HG03558 (cell line): ENCODE measurements at regions not wholly inside any gene's neighbourhood (a gene's known extent, or its start where the extent isn't known, plus 50 kb on each side); places are given as distances from the start of the nearest gene placed in this dataset.
"Not testable (repeated sequence)": the region's sequence is repeated elsewhere in the genome, so short reads cannot be mapped to it uniquely, and the experiment has no call there.

Experiments
- ATAC-seq: cut with Tn5 transposase; IDR thresholded peaks from one replicate; pipeline ENCODE4 v1.9.1; 2021; ENCODE audit warnings: moderate number of reproducible peaks; ENCODE audit not compliant: unreplicated experiment; ENCODE audit errors: extremely low read depth

DNA sequence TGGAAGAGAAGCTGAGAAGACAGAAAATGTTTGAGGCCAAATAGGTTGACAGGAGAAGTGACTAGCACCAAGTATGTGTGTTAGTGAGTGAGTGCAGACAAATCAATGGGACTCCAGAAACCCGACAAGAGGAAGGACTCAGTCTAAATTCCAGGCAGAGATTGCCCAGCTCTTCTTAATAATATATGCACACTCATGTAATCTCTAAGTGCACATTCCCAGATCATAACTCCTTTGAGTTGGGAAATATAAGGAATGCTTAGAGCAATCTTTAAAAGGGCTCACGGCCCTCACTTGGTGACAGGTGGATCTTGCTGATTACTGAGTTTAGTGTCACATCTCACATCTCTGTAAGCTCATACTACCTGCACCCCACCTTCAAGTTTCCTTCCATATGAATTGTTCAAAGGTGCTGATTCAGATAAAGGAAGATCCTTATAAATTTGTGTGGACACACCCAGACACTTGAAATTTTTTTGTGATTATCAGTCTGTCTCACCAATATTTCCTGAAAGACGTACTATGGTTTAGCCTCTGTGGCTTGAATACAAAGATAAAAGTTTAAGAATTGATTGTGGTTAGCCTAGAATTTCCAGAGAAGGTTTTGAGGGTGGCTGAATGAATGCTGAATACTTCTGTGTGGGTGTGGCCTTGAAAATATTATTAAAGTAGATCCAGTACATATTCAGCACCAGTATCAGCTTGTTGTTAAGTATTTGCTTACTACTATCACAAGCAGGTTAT is 205.1 kb upstream of the UGT8 start:
- no peak for ATAC-seq

DNA sequence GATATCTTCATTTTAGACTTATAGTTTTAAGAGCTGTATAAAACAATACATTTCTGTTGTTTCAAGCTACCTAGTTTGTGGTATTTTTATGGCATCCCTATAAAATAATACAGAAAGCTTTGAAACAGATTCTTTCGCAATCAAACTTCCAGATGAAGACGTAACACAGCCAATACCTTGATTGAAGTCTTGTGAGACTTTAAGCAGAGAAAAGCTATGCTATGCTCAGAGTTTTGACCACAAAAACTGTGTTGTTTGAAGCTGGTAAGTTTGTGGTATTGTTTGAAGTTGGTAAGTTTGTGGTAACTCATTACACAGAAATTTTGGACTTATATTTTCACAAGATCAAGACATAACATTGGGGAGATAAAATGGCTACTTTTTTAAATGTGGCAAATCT is 201.8 kb upstream of the UGT8 start:
- ATAC-seq: no peak

DNA sequence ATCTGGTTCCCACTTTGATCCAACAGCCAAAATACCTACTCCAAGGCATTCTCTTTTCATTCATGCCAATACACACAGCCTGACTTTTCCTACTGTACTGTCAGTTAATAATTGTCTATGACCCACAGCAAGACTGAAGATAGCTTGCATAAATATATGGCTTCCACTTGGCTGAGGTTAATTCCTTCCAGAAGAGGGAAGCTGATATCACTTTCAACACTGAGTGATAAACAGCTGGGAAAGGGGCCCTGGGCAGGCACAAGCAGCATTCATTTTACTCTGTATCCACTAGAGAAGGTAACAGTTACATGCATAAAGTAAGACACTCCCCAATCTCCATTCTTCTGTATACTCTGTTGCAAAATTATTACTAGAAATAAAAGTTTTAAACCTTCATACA is 200.2 kb upstream of the UGT8 start:
- ATAC-seq: no peak

DNA sequence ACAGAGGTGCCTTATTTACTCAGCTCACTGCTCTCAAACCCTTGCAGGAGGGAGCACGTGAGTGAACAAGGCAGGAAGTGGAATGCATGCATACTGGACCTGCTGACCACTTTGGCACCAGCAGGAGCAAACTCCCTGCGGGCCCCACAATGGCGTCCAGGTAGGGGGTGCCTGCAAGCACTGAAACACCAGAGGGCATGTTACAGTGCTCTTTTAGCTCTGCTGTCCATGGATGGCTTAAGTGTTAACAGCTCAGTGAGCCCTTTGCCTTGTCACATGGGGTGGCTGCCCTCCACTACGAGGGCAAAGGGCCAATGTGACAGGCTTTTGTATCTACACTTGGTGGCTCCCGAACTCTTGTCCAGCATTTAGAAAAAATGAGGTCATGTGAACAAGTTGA is 199.5 kb upstream of the UGT8 start:
- no peak for ATAC-seq

DNA sequence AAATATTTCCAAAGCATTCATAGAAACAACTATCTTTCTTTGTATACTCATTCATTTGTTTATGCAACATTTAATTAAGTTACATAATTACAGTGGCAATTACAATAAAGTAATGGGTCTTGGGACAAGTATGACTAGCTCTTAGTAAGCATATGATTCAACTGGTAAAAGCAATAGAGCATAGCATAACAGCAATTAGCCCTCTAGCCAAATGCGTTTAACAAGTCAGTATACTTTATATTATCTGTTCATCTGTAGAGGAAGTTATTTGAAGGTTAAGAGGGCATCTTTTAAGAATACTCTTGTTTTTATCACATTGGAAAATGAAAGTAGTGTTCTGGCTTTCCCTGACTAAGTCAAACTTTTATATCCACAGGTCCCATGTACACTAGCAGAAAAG is 198.1 kb upstream of the UGT8 start:
- ATAC-seq: no peak

DNA sequence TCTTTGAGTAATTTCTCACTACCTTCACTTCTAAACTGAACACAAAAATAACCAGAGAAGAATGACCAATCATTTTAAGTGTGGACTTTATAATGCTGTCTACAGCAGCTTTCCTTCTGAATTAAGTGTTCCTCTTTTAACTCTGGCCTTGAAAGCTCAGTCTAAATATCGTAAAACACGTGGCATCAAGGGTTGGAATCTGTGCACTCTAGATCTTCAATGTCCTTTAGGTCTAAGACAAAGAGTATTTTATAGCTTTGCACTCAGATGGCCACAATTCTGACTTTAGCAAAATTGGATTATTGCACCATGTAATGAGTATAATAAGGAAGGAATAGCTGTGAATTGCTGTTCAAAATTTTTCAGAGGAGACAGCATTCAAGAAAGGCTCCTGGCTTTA is 197.1 kb upstream of the UGT8 start:
- ATAC-seq: no peak

DNA sequence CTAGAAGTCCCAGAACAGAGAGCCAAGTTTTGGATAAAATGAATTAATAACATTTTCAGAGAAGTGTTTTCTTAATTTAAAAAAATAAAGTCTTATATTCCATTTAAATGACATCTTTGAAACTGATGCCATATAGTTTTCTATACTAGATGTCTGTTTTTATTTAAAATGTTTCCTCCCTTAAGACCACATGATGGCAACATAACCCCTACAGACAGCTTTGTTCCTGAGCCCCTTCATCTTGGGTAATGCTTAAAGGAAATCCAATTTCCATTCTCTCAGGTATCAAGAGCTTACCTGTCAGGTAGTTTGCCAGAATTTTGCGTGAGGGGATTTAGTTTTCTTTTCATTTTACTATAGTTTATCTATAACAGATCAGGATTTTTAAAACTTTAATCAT is 181.4 kb upstream of the UGT8 start:
- no peak for ATAC-seq

DNA sequence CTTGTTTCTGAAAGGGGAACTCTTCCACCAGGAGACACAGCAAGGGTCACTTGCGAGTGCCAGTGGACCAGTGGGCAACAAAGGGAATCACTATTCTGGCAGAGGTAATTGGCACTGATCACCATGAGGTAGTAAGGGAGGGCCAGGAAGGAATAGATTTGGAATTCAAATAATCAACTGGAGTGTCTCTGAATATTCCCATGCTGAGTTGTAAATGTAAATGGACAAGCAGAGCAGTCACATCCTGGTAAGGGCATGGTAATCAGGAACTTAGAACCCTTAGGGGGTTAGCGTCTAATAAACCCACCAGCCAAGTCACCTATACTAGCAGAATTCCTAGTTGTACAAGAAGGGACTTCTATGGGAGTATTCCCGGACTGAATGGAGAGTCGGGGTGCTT is 178.5 kb upstream of the UGT8 start:
- ATAC-seq: no peak

DNA sequence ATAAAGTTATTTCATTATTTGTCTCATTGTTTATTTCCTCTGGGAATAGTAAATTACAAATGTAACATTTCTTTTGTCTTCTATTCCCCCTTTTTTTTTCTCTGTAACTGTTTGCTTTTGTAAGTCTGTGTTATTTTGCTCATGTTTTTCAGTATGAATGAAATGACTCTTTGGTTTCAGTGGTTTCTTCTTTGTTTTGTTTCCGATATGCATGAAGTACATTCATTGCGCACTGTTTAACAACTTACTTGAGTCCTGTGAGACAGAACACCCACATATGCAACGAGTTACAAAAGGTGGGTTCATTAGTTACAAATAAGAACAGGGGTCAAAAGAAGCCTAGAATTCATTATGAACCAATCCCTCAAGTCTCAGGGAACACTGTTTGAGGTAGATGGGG is 175.0 kb upstream of the UGT8 start:
- peak; percentile 93 for ATAC-seq

DNA sequence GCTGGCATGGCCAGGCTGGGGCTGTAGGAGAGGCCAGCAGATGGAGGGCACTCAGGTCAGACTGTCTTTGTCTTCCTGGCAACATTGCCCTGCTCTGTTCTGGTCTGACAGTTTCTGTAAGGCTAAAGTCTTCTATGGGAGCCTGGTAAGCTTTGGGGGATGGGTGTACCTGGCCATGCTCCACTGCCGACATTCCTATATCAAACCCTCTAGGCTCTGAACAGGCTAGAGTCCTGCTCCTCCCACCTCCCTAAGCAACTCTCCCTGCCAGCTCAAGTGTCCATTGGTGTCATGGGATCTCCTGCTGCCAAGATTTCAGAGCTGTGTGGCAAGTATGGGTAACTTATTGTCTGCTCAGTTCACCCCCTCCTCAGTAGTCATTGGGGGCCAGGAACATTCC is 163.5 kb upstream of the UGT8 start:
- ATAC-seq: no peak

DNA sequence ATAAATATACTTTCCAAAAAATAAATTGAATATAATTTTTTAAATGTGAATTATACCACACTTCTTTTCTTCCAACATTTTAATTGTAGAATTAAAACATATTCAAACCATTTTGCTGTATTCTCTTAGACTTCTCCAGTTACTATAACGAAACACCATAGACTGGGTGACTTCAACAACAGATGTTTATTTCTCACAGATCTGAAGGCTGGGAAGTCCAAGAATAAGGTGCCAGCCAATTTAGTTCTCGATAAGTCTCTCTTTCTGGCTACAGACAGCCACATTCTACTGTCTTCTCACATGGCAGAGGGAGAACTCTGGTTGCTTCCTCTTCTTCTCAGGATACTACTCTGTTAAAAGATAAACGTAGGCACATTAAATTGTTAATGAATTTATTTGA is 155.8 kb upstream of the UGT8 start:
- ATAC-seq: no peak

DNA sequence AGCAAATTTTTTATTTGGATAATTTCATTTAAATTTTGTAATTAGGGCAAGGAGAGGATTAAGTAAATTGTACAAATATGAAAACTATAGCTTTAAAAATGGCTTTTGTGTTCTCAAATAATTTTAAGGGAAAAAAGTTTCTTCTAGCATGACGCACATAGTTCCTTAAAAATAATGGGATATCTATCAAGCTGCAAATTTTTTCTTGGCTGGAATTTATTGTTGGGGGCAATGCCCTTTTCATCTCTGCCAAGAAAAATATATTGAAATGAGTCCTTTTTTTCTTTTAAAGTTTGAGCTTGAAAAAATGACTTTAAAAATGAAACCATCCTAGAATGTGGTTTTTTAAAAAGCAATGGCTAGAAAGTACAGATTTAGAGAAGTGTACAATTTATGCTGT is 154.4 kb upstream of the UGT8 start:
- no peak for ATAC-seq

DNA sequence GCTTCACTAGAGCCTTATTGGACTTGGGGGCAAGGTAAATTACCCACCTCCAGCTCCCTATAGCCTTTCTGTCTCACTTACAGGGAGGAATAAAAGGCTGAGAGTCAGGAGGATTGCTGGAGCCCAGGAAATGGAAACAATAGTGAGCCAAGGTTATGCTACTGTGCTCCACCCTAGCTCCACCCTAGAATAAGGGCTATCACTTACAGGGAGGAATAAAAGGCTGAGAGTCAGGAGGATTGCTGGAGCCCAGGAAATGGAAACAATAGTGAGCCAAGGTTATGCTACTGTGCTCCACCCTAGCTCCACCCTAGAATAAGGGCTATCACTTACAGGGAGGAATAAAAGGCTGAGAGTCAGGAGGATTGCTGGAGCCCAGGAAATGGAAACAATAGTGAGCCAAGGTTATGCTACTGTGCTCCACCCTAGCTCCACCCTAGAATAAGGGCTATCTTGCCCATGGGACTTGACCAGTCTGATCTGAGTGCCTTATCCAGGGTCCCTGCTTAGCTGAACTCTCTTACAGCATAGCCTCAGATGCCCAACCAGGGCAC is 150.6 kb upstream of the UGT8 start:
- ATAC-seq: not testable (repeated sequence)

DNA sequence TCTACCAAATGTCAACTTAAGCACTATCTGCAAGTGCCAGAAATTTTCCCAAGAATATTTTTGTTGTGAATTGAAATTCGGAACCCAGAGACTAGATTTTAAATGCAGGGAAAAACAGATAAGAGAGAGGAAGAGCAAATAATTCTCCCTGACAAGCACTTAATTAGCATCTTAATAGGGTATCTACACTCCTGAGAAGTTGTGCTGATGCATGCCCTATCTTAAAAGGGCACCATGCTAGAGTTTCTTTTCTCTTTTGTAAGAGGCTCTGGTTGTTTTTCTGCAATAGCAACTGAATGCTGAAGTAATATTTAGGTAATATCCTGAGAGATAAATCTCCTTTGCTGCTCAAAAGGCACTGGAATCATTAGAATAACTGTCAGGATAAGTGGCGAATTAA is 139.9 kb upstream of the UGT8 start:
- ATAC-seq: no peak

DNA sequence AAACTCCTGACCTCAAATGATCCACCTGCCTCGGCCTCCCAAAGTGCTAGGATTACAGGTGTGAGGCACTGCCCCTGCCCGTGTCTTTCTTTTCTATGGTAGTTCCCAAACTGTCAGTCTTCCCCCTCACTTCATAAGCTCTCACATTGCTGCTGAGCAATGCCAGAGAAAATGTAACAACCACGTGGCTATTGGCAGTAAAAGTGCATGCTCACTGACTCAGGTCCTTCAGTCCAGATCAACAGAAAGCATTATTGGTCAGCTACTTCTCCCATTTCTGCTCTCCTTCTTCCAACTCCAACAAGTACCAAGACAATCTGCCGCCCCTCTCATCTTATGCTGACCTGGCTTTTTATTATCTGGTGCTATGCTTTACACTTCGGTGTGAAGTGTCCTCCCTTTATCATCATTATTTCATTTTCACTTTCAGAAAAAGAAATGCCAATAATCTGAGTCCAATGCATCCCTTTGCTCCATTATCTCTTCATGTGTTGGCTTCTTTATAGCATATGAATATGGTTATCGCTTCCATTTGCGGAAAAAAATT is 133.8 kb upstream of the UGT8 start:
- no peak for ATAC-seq

DNA sequence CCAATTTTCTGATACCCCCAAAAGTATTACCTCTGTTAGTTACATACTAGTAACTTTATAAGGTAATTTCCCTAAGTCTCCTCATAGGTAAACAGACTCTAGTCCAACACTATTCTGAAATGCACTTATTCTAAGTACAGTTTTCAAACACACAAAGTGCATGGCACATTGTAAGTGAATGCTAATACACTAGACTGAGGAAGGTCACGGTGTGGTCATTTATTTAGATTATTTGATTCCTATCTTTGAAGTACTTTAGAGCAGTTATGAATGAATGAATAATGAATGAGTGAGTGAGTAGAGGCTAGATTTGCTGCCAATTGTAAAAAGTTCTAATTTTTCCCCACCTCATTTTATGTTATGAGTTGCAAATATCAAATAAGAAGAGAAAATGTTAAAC is 132.8 kb upstream of the UGT8 start:
- ATAC-seq: no peak

DNA sequence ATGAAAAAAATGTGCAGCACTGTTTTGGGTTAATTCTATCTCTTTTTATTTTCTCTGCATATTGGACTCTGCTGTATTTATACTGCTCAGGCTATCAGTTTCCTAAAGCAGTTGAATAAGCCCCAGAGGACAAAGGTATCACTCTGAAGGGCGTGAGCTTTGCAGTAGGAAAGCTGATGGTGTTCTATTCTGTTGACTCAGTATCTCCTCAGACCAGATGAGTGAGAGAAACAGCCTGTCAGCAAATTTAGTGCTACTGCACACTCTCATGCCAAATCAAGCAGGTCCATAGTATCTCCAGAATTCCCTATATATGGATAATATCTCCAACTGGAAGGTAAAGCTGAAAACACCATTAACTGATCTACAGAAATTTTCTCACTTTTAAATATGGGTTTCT is 132.3 kb upstream of the UGT8 start:
- ATAC-seq: no peak

DNA sequence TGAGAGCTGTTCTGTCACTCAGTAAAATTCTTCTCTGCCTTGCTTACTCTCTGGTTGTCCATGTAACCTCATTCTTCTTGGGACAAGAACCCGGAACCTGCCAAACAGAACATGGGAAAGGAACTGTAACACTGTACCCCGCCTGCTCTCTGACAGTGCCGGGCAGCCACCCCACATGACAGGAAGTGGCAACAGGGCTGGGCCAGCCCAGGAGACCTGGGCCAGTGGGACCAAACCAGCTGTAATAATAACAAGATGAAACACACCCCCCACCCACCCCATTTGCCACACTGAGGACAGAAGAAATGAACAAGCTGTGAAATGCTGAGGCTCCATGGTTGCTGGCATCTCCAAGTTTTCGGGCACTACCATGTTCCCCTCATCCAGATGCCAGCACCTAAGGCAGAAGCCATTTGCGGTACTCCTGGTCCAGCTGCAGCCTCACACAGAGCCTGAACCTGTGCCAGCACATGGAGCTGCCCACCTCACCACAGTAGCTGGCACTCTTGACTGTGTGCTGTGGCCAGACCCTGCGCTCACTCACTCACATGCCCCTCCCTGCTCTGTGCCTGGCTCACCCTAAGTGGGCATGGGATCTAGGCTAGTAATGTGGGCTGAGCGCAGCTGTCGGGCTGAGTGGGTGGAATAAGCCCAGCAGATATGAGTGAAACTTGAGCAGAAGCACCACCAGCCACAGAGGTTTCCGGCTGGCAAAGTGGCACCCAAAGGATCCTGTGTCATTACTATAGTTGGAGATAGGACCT is 126.2 kb upstream of the UGT8 start:
- ATAC-seq: no peak

DNA sequence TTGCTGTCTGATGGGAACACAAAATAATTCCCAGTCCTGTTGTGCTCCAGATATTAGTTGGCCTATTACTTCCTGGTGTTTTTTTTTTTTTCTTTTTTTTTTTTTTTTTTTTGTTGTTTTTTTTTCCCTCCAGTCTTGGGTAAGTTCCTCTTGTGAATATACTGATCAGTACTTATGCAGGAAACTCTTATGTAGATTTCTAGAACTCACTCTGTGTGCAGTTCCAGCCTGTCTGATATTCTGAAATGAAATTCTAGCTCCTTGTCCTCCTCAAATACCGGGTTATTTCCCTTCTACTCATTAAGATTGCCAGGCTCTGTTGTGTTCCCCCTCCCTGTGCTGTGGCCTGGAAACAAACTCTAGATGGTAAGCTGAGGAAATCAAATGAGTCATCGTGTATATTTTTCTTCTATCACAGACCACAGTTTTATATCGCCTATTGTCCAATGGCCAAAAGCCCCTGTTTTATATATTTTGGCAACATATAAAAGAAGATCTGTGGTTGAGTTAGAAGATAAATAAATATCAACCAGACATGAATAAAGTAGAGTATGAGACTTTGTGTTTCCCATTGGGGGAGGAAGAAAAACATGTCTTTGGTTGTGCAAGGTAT is 124.3 kb upstream of the UGT8 start:
- ATAC-seq: no peak

DNA sequence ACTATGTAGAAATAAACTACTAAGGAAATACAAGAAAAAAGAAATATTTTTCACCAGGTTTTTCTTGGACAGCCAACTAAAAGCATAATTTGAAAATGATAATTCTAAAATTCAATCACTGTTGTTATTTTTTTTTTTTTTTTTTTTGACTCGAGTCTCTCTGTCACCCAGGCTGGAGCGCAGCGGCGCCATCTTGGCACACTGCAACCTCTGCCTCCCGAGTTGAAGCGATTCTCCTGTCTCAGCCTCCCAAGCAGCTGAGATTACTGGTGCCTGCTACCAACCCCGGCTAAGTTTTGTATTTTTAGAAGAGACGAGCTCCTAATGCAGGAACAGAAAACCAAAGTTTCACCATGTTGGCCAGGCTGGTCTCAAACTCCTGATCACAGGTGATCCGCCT is 122.3 kb upstream of the UGT8 start:
- ATAC-seq: no peak

DNA sequence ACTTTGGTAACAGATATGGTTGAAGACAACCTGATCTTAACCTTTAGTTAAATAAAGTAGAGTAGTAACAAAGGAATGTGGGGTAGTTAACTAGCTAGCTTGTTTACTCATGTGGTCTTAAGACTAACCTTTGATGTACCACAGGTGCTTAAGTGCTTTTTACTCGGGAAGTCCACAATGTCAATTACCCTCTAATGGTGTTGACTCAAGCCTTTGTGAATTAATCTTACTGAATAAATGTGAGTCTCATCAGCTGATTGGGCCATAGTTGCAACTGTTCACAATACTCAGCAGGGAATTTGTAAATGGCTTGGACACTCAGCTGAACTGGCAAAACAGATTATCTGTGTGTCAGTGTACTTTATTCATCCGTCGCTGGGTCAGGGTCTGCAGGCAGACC is 119.0 kb upstream of the UGT8 start:
- ATAC-seq: no peak
